HCT116 (cell line): ENCODE measurements at regions not wholly inside any gene's neighbourhood (a gene's known extent, or its start where the extent isn't known, plus 50 kb on each side); places are given as distances from the start of the nearest gene placed in this dataset.

Experiments used
- CTCF ChIP-seq, 3 experiments: fragments of 200-600 bp in 1 of 3; sonication (generic) in 1 of 3; IDR thresholded peaks in 2 of 3; conservative IDR thresholded peaks in 1 of 3; 2 replicates each; pipeline ENCODE4 v1.5.1; 2012 to 2017; ENCODE audit warnings: low read depth in 2 of 3, low read length in 2 of 3, antibody characterized with exemption in 1 of 3, borderline replicate concordance in 1 of 3, control low read depth in 1 of 3, mild to moderate bottlenecking in 1 of 3, mixed read lengths in 1 of 3, mixed run types in 1 of 3, moderate library complexity in 1 of 3; ENCODE audit not compliant: insufficient read depth in 1 of 3
- POLR2A ChIP-seq: IDR thresholded peaks from 2 replicates; pipeline ENCODE4 v1.7.0; 2011; ENCODE audit warnings: borderline replicate concordance; ENCODE audit not compliant: insufficient read depth, insufficient read length; ENCODE audit errors: extremely low read depth
- REST ChIP-seq: IDR thresholded peaks from 2 replicates; pipeline ENCODE4 v1.6.1; 2012; ENCODE audit warnings: low read depth
- TCF7L2 ChIP-seq: IDR thresholded peaks from 2 replicates; pipeline ENCODE4 v1.7.0; 2011; ENCODE audit warnings: borderline replicate concordance, inconsistent platforms; ENCODE audit not compliant: insufficient read depth, insufficient read length; ENCODE audit errors: extremely low read depth

- TF ChIP-seq REST, result no peak
- TF ChIP-seq CTCF (IDR thresholded peaks at IDR 0.05 in 2 of 3, conservative IDR thresholded peaks at IDR 0.05 in 1 of 3; ENCODE audit: borderline replicate concordance in 1 of 3, insufficient read depth in 1 of 3, low read depth in 2 of 3, low read length in 2 of 3), result no peak
- no peak for TF ChIP-seq POLR2A
- no peak for TF ChIP-seq TCF7L2
These were observed 309.0 kb downstream of the PLK2 start for GRCh38 chr5:58150926-58151325.
